GM18861 (cell line): ENCODE measurements at regions not wholly inside any gene's neighbourhood (a gene's known extent, or its start where the extent isn't known, plus 50 kb on each side); places are given as distances from the start of the nearest gene placed in this dataset.

ENCODE experiments used
- ATAC-seq: cut with Tn5 transposase; IDR thresholded peaks from one replicate; pipeline ENCODE4 v1.9.1; 2021; ENCODE audit not compliant: unreplicated experiment

- no peak for ATAC-seq
Measured at GRCh38 chrX:148361641-148362040, 138.8 kb upstream of the AFF2 start.

GRCh38 chrX:148363471-148364235, 136.8 kb upstream of the AFF2 start:
- ATAC-seq = no peak

DNA sequence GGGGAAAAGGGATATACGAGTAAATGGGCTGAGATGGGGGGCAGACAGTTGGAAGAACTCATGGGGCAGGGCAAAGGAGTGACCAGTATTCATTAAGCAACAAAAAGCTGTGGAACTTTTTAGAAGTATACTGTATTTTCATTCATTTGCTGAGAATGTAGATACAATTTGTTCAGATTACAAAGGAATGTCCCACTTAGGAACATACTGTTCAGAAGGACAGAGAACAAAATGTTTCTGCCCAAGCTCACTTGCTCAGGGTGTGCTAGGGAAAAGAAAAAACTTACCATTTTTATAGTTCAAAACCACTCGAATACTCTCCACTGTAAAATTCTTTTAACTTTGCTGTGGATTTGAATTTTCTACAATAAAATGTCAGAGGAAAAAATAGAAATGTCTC, 135.2 kb upstream of the AFF2 start:
- no peak for ATAC-seq

DNA sequence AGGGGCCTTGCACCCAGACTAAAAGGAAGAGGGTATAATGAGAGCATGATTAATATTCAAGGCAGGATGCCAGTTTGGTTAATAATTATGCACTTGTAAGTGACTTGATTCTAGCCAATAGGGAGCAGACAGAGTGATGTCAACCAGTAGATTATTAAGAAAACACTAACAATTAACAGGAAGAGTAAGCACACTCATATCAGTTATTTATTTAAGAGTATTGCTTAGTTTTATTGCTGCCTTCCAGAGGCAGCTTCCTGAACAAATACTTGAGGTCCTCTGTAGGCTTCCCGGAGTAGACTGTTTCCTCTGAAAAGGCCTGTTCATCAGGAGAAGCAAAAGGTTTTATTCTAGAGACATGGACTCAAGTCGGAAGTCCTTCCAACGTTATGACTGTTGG, 129.1 kb upstream of the AFF2 start:
- ATAC-seq = no peak

GRCh38 chrX:148372925-148373324, 127.5 kb upstream of the AFF2 start:
- no peak for ATAC-seq

GRCh38 chrX:148376342-148376741, 124.1 kb upstream of the AFF2 start:
- ATAC-seq = no peak

DNA sequence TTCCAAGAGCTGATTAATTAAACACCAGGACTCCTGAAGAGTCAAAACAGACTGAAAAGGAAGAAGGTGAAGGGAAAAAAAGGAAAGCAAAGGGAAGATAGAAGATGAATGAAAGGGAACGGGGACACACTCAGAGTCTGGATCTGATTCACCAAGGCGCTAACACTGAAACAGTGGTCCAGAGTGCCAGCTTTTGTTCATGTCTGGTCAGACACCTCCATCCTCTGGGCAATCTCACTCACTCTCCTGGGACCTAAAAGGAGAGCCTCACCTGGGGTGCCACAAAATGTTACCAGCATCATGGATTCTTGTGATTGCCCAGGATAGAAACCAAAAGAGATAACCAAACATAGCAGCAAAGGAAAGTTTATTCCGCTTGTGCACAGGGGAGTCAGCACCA, 120.3 kb upstream of the AFF2 start:
- peak; percentile 17 for ATAC-seq

- peak; percentile 91 for ATAC-seq
Measured at GRCh38 chrX:148380650-148381561, 119.5 kb upstream of the AFF2 start.

- peak; percentile 19 for ATAC-seq
Measured at GRCh38 chrX:148381603-148382002, 118.8 kb upstream of the AFF2 start.

- ATAC-seq = no peak
Measured at GRCh38 chrX:148382983-148383382, 117.4 kb upstream of the AFF2 start.

- no peak for ATAC-seq
Measured at GRCh38 chrX:148385471-148385870, 114.9 kb upstream of the AFF2 start.

GRCh38 chrX:148389629-148390028, 110.8 kb upstream of the AFF2 start:
- no peak for ATAC-seq

DNA sequence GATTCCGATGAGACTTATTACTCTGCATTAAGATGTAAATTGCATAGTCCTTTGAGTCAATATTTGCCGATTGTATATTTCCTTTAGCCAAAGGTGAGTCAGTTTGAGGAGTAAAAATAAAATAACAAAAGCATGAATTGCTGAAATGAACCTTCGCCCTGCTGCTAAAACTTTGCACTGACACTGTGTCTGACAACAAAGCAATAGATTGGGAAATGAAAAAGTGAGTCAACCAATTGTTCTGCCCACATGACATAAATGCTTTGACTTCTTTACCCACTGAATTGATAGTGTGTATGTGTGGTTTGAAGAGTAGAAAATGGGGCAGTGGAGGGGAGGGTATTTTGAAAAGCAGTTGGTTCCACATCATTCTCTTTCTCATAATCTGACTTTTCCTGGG, 88.4 kb upstream of the AFF2 start:
- ATAC-seq = no peak

DNA sequence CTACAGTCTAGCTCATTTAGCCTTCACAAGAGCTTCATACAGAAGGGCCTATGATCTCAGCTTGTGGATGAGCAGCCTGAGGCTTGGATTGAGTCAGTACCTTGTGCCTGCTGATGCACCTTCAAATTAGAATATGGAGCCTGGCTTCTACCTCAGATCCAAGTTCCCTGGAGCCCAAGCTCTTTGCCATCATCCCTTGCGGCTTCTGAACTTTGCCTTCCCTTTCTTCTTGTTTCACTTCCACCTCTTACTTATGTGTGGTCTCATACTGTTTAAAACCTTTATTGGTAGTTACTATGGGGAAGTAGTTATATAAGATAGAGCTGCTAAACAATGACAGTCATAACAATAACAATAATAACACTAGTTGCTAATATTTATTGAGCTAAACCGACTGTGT, 84.3 kb upstream of the AFF2 start:
- no peak for ATAC-seq

DNA sequence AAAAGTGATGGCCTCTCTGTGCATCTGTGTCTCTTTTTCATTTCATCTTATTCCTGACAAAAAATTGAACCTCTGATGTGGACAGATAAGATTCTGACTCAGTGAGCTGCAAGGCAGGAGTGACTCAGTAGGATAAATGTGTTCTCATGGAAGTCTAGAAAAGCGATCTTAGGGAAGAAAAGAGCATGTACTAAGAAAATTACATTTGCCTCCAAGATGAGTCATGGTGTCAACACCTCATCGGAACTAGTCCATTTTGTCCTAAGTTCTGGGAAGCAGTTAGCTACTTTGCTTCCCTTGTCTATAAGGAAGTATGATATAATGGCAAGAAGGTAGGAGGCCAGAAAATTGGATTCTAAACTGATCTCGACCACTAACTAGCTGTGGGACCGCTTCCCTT, 83.5 kb upstream of the AFF2 start:
- no peak for ATAC-seq

DNA sequence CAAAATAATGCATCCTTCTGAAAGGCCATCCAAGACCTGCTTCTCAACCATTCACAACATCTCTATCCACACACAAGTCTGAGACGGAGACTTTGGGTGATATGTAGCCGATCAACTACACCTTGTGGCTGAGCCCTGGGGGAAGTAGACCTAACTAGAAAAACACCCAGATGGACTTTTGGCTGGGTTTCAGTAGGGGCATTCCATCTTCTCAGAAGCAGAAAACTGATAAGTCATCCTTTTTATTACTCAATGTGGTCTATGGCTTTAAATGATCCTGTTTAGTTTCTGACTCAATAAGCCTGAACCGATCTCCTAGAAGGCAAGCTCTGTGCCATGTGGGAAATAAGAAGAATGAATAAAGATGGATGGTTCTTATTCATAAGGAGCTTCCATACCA, 82.5 kb upstream of the AFF2 start:
- ATAC-seq = no peak

DNA sequence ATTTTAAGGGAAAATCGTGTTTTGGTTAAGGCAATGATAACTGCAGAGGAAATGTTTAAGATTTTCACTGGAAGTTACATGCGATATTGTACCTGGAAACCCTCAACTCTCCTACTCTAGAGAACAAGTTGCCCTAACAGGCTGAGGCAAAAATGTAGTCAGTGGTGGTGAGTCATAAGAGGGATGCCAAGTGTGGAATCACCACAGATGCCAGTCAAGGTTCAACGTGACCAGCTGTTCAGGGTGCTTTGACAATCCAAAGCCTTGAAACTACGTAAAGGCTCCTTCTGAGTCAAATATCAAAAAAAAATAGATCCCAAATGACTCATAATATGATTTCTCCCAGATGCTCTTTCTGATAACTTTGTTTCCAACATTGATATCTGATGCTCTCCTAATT, 77.9 kb upstream of the AFF2 start:
- no peak for ATAC-seq

DNA sequence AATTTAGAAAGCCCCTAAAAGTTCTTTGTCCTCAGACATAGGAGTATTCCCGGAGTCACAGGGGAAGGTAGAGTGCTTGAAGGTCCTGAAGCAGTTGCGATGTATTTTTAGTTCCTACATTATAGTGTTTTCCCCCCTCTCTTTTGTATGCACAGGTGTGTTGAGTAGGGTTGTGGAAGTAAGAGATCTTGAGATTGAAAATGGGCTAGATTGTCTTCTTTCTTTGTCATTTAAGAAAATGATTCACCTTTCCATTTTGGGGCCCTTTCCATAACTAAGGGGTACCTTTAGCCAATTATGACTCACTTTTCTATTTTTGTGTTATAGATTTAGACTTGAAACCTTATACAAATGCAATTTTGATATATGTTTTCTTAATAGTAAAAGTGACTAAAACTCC, 75.8 kb upstream of the AFF2 start:
- ATAC-seq = no peak

DNA sequence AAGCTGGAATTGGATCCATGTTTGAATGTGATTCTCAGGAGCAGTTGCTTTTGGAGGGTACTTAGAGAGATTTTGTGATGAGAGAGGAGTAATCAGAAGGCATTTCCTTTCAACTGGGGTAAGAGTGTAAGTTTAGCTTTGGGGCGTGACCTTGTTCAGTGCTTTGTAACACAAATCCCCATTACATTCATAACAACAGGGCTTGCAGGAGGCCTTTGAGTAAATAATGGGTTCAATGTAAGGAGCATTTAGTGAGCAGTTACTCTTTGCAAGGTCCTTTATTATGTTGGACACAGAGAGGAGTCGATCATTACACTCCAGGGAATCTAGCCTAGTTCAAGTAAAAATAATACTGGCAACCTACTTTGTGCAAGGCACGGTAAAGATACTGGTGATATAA, 74.0 kb upstream of the AFF2 start:
- no peak for ATAC-seq

DNA sequence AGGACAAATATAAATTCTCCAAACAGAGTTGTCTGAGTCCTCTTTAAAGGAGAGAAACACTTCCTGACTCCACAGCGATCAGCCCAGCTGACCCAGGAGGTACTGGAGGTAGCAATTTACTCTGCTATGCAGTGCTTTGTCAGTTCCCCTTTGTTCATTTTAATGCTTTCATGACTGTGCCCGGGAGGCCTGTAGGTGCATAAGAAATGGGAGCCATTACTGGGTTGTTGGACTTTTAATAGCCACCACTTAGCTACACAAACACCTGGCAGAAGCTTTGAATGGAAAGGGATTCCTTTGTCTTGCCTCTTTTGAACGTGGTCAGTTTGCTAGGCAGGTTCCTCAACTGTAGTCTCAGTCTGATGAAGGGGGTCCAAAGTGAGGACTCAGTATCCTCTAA, 59.0 kb upstream of the AFF2 start:
- no peak for ATAC-seq

- ATAC-seq = no peak
Measured at GRCh38 chrX:148443216-148443615, 57.2 kb upstream of the AFF2 start.

GRCh38 chrX:148448686-148449085, 51.7 kb upstream of the AFF2 start:
- peak; percentile 62 for ATAC-seq
